Panc1 (cell line): ENCODE measurements at regions not wholly inside any gene's neighbourhood (a gene's known extent, or its start where the extent isn't known, plus 50 kb on each side); places are given as distances from the start of the nearest gene placed in this dataset.
A peak's percentile ranks its signal among the peaks of the same experiment; 100 is the strongest.

Experiments used
- ATAC-seq: fragments of 200-7000 bp; cut with Tn5 transposase; 2 replicates; pipeline ENCODE4 v1.9.1; 2020; ENCODE audit warnings: mild to moderate bottlenecking, moderate library complexity
- BruUV-seq: library from RNA; stranded (reverse); fragments of 400-500 nt; replicated peaks from 2 replicates; lab custom pipeline; 2021; lab: Mats Ljungman, UMichigan
- CTCF ChIA-PET: fragments of 300-600 bp; sonication (Branson Sonifier 250); formaldehyde crosslinking; loops from one replicate; lab custom pipeline; 2022; ENCODE audit warnings: antibody characterized with exemption; lab: Charles Lee
- POLR2A ChIA-PET: fragments of 300-600 bp; sonication (Branson Sonifier 250); formaldehyde crosslinking; loops from one replicate; lab custom pipeline; 2022; ENCODE audit warnings: antibody characterized with exemption; lab: Charles Lee
- DNase-seq: peaks from one replicate; pipeline ENCODE4 v3.0.0-alpha.2; 2010; ENCODE audit warnings: low read depth, low spot score
- H3K27ac ChIP-seq: 2 replicates; pipeline ENCODE4 v1.5.1; 2011; ENCODE audit warnings: mild to moderate bottlenecking, low read length, inconsistent platforms
- H3K27me3 ChIP-seq: fragments of 200-500 bp; sonication (Bioruptor generic); 2 replicates; pipeline ENCODE4 v1.6.0; 2014; ENCODE audit warnings: low read length, inconsistent platforms; ENCODE audit not compliant: control insufficient read depth, insufficient read depth
- H3K36me3 ChIP-seq: fragments of 200-500 bp; sonication (Bioruptor generic); 2 replicates; pipeline ENCODE4 v1.5.1; 2014; ENCODE audit warnings: inconsistent platforms, mild to moderate bottlenecking, low read length, moderate library complexity; ENCODE audit not compliant: control insufficient read depth, insufficient read depth
- H3K4me1 ChIP-seq: 2 replicates; pipeline ENCODE4 v1.5.1; 2011; ENCODE audit warnings: inconsistent platforms, mild to moderate bottlenecking, low read length, moderate library complexity; ENCODE audit not compliant: control insufficient read depth, insufficient read depth
- H3K4me3 ChIP-seq, 2 experiments: 2 replicates each; pipeline ENCODE4 v1.5.1; 2011 to 2012; ENCODE audit warnings: low read depth in 2 of 2, low read length in 2 of 2, mild to moderate bottlenecking in 2 of 2, inconsistent platforms in 1 of 2, moderate library complexity in 1 of 2
- H3K9me3 ChIP-seq: fragments of 200-500 bp; sonication (Bioruptor generic); 2 replicates; pipeline ENCODE4 v1.5.1; 2014; ENCODE audit warnings: low read depth, mild to moderate bottlenecking, inconsistent platforms, low read length, moderate library complexity; ENCODE audit not compliant: control insufficient read depth, insufficient read depth
- POLR2AphosphoS5 ChIP-seq: IDR thresholded peaks from 2 replicates; pipeline ENCODE4 v1.6.1; 2012; ENCODE audit warnings: mild to moderate bottlenecking, low read depth, low read length, moderate library complexity
- SIN3A ChIP-seq: IDR thresholded peaks from 2 replicates; pipeline ENCODE4 v1.6.1; 2012; ENCODE audit warnings: low read depth, mild to moderate bottlenecking, low read length, moderate library complexity, borderline replicate concordance; ENCODE audit not compliant: insufficient read depth
- TCF7L2 ChIP-seq: IDR thresholded peaks from 2 replicates; pipeline ENCODE4 v1.6.1; 2011; ENCODE audit warnings: mild to moderate bottlenecking, low read depth, low read length, inconsistent platforms
- in situ Hi-C: cut with HindIII; loops from 2 replicates; pipeline ENCODE4 v1.10.0; 2016; ENCODE audit warnings: low sequenced_read_pairs, low pct_unique_long_range_greater_than_20kb
- intact Hi-C: fragments of 100-400 bp; cut with micrococcal nuclease; formaldehyde crosslinking; loops from one replicate; pipeline ENCODE4 v1.10.0; 2022; ENCODE audit not compliant: unreplicated experiment
- TF ChIP-seq, protein P1 (sequence below), 2 experiments: IDR thresholded peaks; 2 replicates each; pipeline ENCODE4 v1.6.1; 2011 to 2012; ENCODE audit warnings: low read depth in 2 of 2, control low read depth in 1 of 2, low read length in 1 of 2, mild to moderate bottlenecking in 1 of 2, moderate library complexity in 1 of 2; ENCODE audit not compliant: insufficient read depth in 1 of 2
- TF ChIP-seq, protein P2 (sequence below): fragments of 450-650 bp; IDR thresholded peaks from 2 replicates; pipeline ENCODE4 v1.5.1; 2017; ENCODE audit warnings: mild to moderate bottlenecking

DNA sequence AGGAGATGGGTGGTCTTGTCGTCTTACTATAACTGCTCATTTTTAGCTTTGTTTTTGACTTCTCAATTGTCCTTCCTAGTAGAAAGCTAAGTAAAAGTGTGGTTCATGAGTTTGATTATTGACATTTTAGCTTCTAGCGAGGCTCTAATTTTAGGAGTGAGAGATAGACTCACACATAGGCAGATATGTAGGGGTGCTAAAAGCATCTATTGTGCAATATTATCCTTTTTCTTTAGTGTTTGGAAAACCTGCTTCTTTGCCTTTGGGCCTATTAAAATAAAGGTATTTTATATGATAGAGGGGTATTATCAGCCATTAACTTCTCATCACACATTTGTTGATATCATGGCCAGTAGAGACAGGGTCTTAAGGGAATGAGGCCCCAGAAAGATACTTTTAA lies 195.3 kb downstream of the SPRY1 start:
- intact Hi-C loops: no loop called here
- ATAC-seq (no peak), DNase-seq (no peak)
- Histone ChIP-seq H3K27me3 (no peaks in the 10 kb centered on the region), H3K27ac (peak overlapping the region; percentile 99), H3K4me1 (peaks cover 17% of the 10 kb centered on the region), H3K4me3 (no peak overlapping the region), H3K36me3 (no peaks in the 10 kb centered on the region), H3K9me3 (no peaks in the 10 kb centered on the region; the same call in 1 of the 2 replicates)
- BruUV-seq: no TSS peak
- POLR2A ChIA-PET: no interaction called here
- CTCF ChIA-PET: no interaction called here
- in situ Hi-C loops: no loop called here
- TF ChIP-seq, protein P1, sequence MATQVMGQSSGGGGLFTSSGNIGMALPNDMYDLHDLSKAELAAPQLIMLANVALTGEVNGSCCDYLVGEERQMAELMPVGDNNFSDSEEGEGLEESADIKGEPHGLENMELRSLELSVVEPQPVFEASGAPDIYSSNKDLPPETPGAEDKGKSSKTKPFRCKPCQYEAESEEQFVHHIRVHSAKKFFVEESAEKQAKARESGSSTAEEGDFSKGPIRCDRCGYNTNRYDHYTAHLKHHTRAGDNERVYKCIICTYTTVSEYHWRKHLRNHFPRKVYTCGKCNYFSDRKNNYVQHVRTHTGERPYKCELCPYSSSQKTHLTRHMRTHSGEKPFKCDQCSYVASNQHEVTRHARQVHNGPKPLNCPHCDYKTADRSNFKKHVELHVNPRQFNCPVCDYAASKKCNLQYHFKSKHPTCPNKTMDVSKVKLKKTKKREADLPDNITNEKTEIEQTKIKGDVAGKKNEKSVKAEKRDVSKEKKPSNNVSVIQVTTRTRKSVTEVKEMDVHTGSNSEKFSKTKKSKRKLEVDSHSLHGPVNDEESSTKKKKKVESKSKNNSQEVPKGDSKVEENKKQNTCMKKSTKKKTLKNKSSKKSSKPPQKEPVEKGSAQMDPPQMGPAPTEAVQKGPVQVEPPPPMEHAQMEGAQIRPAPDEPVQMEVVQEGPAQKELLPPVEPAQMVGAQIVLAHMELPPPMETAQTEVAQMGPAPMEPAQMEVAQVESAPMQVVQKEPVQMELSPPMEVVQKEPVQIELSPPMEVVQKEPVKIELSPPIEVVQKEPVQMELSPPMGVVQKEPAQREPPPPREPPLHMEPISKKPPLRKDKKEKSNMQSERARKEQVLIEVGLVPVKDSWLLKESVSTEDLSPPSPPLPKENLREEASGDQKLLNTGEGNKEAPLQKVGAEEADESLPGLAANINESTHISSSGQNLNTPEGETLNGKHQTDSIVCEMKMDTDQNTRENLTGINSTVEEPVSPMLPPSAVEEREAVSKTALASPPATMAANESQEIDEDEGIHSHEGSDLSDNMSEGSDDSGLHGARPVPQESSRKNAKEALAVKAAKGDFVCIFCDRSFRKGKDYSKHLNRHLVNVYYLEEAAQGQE (IDR thresholded peaks at IDR 0.05; ENCODE audit: insufficient read depth in 1 of 2, low read depth in 2 of 2, low read length in 1 of 2): no peak
- TF ChIP-seq POLR2AphosphoS5 (no peak), TCF7L2 (no peak), SIN3A (no peak)
- TF ChIP-seq, protein P2, sequence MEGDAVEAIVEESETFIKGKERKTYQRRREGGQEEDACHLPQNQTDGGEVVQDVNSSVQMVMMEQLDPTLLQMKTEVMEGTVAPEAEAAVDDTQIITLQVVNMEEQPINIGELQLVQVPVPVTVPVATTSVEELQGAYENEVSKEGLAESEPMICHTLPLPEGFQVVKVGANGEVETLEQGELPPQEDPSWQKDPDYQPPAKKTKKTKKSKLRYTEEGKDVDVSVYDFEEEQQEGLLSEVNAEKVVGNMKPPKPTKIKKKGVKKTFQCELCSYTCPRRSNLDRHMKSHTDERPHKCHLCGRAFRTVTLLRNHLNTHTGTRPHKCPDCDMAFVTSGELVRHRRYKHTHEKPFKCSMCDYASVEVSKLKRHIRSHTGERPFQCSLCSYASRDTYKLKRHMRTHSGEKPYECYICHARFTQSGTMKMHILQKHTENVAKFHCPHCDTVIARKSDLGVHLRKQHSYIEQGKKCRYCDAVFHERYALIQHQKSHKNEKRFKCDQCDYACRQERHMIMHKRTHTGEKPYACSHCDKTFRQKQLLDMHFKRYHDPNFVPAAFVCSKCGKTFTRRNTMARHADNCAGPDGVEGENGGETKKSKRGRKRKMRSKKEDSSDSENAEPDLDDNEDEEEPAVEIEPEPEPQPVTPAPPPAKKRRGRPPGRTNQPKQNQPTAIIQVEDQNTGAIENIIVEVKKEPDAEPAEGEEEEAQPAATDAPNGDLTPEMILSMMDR: no peak

DNA sequence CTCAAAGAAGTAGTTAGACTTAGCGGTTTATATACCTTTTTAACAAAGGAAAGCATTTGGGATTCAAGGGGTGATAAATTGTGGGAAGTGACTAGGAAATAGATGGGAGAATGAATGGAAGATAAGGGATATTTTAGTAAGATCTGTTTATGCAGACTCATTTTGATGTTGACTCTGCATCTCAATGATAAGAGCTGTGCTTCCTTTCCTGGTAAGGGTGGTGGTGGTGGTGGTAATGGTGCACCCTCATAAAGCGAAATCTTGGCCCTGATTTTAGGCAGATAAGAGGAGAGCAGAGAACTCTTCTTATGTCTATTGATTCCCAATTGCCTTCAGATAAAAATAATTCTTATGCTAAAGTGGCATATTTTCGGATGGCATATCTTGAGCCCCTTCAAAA lies 197.1 kb downstream of the SPRY1 start:
- no peaks in the 10 kb centered on the region; the same call in 1 of the 2 replicates for H3K9me3 ChIP-seq
- ATAC-seq (no peak), DNase-seq (no peak)
- CTCF ChIA-PET: no interaction called here
- H3K27me3 ChIP-seq: no peaks in the 10 kb centered on the region
- BruUV-seq: no TSS peak
- TF ChIP-seq, protein P2: no peak
- no peak for TF ChIP-seq TCF7L2
- no peak for TF ChIP-seq SIN3A
- TF ChIP-seq, protein P1 (IDR thresholded peaks at IDR 0.05; ENCODE audit: insufficient read depth in 1 of 2, low read depth in 2 of 2, low read length in 1 of 2): no peak
- TF ChIP-seq POLR2AphosphoS5: no peak
- peak overlapping the region; percentile 99; the same call in 1 of the 2 replicates for H3K27ac ChIP-seq
- H3K4me1 ChIP-seq: peaks cover 7% of the 10 kb centered on the region
- POLR2A ChIA-PET: no interaction called here
- H3K4me3 ChIP-seq: no peak overlapping the region
- intact Hi-C loops: no loop called here
- H3K36me3 ChIP-seq: no peaks in the 10 kb centered on the region
- in situ Hi-C loops: no loop called here
